ENCODE measurements at regions not wholly inside any gene's neighbourhood (a gene's known extent, or its start where the extent isn't known, plus 50 kb on each side); places are given as distances from the start of the nearest gene placed in this dataset.
"Not testable (repeated sequence)": the region's sequence is repeated elsewhere in the genome, so short reads cannot be mapped to it uniquely, and the experiment has no call there.

- DNase-seq (ENCODE audit: extremely low read depth, low read depth, low spot score): no peak
These were observed 337.2 kb downstream of the HACE1 start for GRCh38 chr6:104522533-104522932.

- DNase-seq (ENCODE audit: extremely low read depth, low read depth, low spot score): no peak
These were observed 338.5 kb downstream of the HACE1 start for GRCh38 chr6:104521176-104521575.

DNA sequence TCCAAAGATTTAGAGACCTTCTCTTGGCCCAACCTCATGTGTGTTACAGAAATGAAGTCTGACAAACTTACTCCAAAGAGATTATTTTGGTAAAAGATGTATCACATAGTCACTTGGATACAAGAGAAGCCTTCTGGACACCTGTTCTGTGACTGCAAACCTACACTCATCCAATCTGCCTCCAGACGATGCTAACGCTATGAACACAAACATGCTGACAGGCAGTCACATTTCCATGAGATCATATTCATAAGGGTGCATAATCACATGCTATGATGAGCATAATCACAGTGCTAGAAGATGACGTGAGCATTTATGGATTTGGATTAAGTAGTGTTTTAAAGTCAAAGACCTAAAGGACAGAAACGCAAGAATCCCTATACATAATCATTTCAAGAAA lies 340.2 kb downstream of the HACE1 start:
- DNase-seq (ENCODE audit: extremely low read depth, low read depth, low spot score): no peak

DNA sequence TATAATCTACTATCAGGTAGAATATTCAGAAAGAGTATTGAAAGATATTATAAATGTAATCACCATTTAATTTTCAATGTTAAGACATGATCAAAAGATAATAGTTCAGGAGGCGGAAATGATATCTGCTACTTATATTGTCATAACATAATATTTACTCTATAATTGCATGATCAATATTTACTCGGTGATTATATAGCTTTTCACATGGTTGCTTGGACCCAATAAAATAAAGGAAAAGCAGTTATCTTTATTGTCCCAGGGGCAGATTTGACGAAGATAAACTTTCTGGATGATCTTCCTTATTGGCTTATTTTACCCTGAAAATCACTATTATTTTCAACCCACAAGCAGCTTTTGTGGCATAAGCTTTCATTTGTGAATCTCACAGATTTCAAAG lies 350.4 kb downstream of the HACE1 start:
- no peak for DNase-seq (ENCODE audit: extremely low read depth, low read depth, low spot score)

- no peak for DNase-seq (ENCODE audit: extremely low read depth, low read depth, low spot score)
These were observed 353.3 kb downstream of the HACE1 start for GRCh38 chr6:104506429-104506828.

DNA sequence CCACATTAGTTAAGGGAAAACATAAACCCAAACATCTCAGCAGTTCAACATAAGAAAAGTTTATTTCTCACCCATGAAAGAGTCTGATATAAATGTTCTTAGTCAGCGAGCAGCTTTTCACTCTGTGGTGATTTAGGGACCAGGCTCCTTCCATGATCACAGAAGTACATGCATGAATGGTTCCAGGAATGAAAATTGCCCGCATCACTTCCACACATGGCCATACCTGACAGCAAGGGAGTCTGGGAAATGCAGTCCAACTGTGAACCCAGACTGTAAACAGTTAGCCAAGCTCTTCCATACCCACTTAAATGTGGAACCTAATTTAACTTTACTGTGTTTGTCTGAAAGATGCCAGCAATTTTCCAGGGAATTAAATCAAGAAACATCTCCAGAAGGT lies 353.9 kb downstream of the HACE1 start:
- no peak for DNase-seq (ENCODE audit: extremely low read depth, low read depth, low spot score)

- no peak for DNase-seq (ENCODE audit: extremely low read depth, low read depth, low spot score)
These were observed 359.5 kb downstream of the HACE1 start for GRCh38 chr6:104500265-104500664.

DNA sequence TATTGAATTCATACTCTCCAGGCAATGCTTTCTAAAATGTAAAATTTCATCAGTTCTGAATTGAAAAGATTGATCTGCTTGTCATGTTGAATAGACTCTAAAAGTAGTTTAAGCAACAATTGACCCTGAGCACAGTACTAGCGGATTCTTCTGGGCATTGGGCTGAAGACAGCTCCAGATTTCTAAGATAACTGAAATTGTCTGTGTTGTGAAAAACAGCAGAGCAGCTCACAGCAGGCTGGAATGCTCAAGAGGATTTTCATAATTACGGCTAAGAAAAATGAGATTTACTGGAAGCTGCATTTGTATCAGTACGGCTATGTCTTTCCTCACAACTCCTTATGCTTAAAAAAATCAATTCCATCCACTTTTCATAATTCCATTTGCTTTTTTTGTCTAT lies 373.7 kb downstream of the HACE1 start:
- DNase-seq (ENCODE audit: extremely low read depth, low read depth, low spot score): no peak

DNA sequence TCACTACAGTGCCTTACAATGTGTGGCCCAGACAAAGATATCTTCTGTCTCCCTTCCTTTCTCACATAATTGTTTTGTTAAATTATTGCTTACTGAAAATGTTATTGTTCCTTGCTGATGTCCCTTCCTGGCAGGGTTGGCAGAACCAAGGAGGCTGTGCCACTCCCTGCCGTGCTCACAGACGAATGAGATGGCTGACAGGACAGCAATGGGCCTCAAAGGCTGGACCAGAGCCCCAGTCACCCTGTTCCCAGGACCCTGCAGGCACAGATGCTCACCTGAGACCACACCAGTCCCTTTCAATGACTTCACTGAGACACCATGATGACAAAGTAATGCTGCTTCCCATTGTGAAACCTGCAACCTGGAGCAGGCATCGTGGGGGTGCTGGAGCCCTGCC lies 375.1 kb downstream of the HACE1 start:
- no peak for DNase-seq (ENCODE audit: extremely low read depth, low read depth, low spot score)

DNA sequence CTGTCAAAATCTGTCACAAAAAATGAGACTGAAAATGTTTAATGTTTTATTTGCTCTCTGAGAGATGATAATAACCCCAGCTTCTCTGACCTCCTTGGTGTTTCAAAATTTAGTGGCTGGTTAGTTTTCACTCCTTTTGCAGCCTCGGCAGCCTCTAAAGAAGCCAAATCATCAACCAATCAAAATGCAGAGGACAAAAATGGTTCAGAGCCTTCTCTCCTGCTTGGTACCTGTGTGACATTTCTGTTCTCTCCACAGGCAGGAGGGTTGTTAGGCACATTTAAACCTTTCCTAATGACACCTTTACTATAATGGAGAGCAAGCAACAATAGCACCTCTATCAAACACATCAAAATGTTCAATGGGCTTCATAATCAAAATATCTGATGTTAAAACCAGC lies 375.5 kb downstream of the HACE1 start:
- no peak for DNase-seq (ENCODE audit: extremely low read depth, low read depth, low spot score)

DNA sequence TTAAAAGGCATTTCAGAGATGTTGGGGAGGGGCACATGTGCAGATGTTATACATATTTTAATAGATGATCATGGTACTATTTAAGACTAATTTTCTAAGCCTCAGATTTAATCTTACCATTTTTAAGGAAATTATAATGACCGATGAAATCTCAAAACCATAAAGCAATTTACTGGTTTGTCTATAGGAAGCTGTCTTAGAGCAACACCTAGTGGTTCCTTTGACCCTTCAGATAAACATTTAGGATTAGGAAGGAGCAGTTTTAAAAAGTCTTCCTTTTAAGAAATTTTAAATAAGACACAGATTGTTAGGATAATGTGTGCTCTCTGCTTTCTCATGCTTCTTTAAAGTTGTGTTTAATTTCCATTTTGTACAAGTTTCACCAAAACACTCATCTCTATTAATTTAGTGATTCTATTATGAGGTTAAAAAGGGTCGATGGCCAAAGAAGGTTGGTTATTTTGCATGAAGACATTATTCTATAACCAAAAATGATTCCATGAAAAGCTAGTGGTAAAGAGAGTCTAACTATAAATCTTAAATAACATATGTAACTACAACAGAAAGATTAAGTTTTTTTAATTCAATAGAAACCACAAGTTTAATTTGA lies 376.4 kb downstream of the HACE1 start:
- DNase-seq (ENCODE audit: extremely low read depth, low read depth, low spot score): no peak

GRCh38 chr6:104477569-104477968 lies 382.1 kb downstream of the HACE1 start:
- DNase-seq (ENCODE audit: extremely low read depth, low read depth, low spot score): no peak

DNA sequence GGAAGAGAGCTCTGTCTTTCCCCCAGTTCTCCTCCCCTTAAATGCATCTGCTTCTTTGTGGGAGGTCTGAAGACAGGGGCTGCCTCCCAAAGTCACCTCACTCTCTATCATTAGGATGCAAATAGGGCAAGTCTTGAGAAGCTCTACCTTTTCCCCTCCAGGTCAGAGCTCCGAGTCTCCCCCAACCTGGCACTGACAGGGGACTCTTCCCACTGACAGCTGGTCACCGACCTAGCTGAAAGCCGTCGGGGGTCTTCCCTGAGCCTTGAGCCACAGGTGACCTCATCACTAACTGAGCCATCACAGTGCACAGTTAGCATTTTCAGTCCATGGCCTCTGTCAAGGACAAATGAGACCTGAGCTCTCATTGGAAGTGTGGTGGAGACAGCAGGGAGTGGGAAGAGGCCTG lies 386.7 kb downstream of the HACE1 start:
- no peak for DNase-seq (ENCODE audit: extremely low read depth, low read depth, low spot score)

DNA sequence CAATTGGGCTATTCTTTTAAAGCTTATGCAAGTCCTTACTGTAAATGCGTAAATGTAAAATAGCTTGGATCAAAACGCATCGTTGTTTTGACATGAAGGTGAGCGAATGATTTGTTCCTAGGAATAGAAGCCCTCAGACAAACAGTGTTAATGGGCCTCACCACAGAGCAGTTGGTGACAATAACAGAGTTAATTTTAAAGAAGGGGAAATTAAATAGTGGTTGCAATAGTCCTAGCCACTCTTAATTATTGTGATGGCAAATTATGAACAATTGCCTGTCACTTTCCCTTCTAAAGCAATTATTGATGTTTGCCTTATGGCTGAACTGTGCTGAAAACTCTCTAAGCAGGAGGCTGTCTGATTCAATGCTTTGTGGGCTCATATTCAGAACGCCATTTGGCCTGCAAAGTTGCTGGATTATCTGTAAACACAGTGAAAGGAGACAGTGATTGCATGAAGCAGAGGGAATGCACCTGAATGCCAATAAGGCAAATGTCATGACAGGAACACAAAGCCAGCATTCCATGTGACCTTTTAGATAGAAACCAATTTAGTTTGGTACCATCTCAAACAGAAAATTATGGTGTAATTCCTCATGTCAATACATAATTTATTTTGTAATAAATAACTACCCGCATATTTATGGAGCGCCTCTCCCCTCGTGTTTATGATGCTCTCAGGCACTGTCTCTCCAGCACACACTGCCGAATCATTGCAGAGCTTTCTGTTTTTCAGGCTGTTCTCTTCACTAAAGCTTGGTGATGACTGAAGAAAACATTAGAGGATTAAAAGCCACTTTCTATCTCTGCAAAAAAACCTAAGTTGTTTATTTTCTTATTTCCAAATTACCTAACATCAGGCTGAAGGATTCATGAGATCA lies 387.5 kb downstream of the HACE1 start:
- DNase-seq (ENCODE audit: extremely low read depth, low read depth, low spot score): no peak

GRCh38 chr6:104466306-104466705 lies 393.4 kb downstream of the HACE1 start:
- no peak for DNase-seq (ENCODE audit: extremely low read depth, low read depth, low spot score)

DNA sequence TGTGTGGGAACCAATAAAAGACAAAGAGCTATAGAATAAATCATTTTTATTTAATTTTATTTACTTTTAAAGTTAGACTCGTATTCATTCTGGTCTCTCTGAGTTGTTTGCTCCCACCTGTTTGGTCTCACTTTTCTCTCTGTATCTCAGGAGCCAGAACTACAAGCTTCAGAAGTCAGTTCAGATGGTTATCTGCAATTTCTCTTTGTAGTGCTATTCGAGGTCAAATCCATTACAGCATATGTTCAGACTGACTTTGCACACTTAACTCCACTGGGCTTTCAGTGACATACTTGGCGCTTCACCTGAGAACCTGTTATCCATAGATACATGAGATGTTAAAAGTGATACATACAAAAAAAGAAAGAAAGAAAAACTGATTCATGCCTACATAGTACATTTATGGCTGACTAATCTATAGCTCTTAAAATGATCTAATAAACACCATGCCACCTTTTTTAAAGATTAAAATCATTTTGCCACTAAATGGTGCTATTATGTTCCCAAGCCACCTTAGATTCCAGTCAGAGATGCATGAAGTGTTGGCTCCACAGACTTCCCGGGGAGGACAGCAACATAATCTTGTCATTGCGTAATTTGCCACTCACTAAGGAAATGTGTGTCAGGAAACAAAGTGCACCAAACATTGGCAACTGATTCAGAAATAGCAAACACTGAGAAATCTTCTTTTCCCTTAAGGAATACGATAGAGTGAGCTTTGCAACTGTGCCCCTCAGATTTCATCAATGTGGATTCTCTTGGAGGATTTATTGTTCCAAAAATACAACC lies 396.7 kb downstream of the HACE1 start:
- no peak for DNase-seq (ENCODE audit: extremely low read depth, low read depth, low spot score)

GRCh38 chr6:104460738-104461483 lies 398.8 kb downstream of the HACE1 start:
- DNase-seq (ENCODE audit: extremely low read depth, low read depth, low spot score): no peak

- no peak for DNase-seq (ENCODE audit: extremely low read depth, low read depth, low spot score)
These were observed 400.2 kb downstream of the HACE1 start for GRCh38 chr6:104459543-104459942.

- no peak for DNase-seq (ENCODE audit: extremely low read depth, low read depth, low spot score)
These were observed 409.8 kb downstream of the HACE1 start for GRCh38 chr6:104449918-104450317.

GRCh38 chr6:104446101-104447080 lies 413.3 kb downstream of the HACE1 start:
- not testable (repeated sequence) for DNase-seq (ENCODE audit: extremely low read depth, low read depth, low spot score)
